NCI-H82 treated with DMSO at 0.1 percent for 48 hours (cell line): ENCODE measurements at regions not wholly inside any gene's neighbourhood (a gene's known extent, or its start where the extent isn't known, plus 50 kb on each side); places are given as distances from the start of the nearest gene placed in this dataset.

Experiments used
- DNase-seq: peaks from one replicate; lab custom pipeline; 2025; ENCODE audit not compliant: unreplicated experiment; lab: John Stamatoyannopoulos, UW

GRCh38 chr15:61639491-61639890 is 410.4 kb upstream of the RORA start:
- peak; percentile 96 for DNase-seq

GRCh38 chr15:61634837-61635236 is 405.7 kb upstream of the RORA start:
- no peak for DNase-seq

- DNase-seq: no peak
These were observed 404.8 kb upstream of the RORA start for GRCh38 chr15:61633951-61634350.

- DNase-seq: no peak
These were observed 400.2 kb upstream of the RORA start for GRCh38 chr15:61629269-61629668.

GRCh38 chr15:61624950-61625349 is 395.8 kb upstream of the RORA start:
- no peak for DNase-seq

- no peak for DNase-seq
These were observed 394.6 kb upstream of the RORA start for GRCh38 chr15:61623746-61624145.

GRCh38 chr15:61621865-61622264 is 392.8 kb upstream of the RORA start:
- no peak for DNase-seq

GRCh38 chr15:61621146-61621545 is 392.0 kb upstream of the RORA start:
- peak; percentile 78 for DNase-seq

- no peak for DNase-seq
These were observed 391.0 kb upstream of the RORA start for GRCh38 chr15:61620151-61620550.

GRCh38 chr15:61613729-61614128 is 384.6 kb upstream of the RORA start:
- DNase-seq: no peak

GRCh38 chr15:61613138-61613537 is 384.0 kb upstream of the RORA start:
- no peak for DNase-seq

GRCh38 chr15:61612111-61612510 is 383.0 kb upstream of the RORA start:
- DNase-seq: no peak

GRCh38 chr15:61605343-61605742 is 376.2 kb upstream of the RORA start:
- no peak for DNase-seq

GRCh38 chr15:61598655-61599054 is 369.6 kb upstream of the RORA start:
- no peak for DNase-seq

GRCh38 chr15:61584410-61584809 is 355.3 kb upstream of the RORA start:
- DNase-seq: no peak

GRCh38 chr15:61582092-61582491 is 353.0 kb upstream of the RORA start:
- no peak for DNase-seq

- DNase-seq: no peak
These were observed 346.5 kb upstream of the RORA start for GRCh38 chr15:61575597-61575996.

GRCh38 chr15:61571026-61571425 is 341.9 kb upstream of the RORA start:
- DNase-seq: no peak

- DNase-seq: no peak
These were observed 335.7 kb upstream of the RORA start for GRCh38 chr15:61564785-61565184.

- DNase-seq: no peak
These were observed 329.4 kb upstream of the RORA start for GRCh38 chr15:61558172-61559136.

- no peak for DNase-seq
These were observed 327.0 kb upstream of the RORA start for GRCh38 chr15:61556037-61556648.

GRCh38 chr15:61549727-61550126 is 320.6 kb upstream of the RORA start:
- no peak for DNase-seq
